SU-DHL-6 (cell line): ENCODE measurements at regions not wholly inside any gene's neighbourhood (a gene's known extent, or its start where the extent isn't known, plus 50 kb on each side); places are given as distances from the start of the nearest gene placed in this dataset.

ENCODE experiments used
- H2AFZ ChIP-seq: fragments of 200-600 bp; sonication (generic); 2 replicates; pipeline ENCODE4 v1.6.1; 2014; ENCODE audit warnings: low read depth, mild to moderate bottlenecking, moderate library complexity, mixed read lengths, antibody characterized with exemption, low read length; ENCODE audit not compliant: severe bottlenecking
- H3F3A ChIP-seq: fragments of 200-600 bp; shearing (Covaris generic); 2 replicates; pipeline ENCODE4 v1.6.0; 2016; ENCODE audit warnings: antibody characterized with exemption, mild to moderate bottlenecking; ENCODE audit not compliant: insufficient read depth
- H3K27ac ChIP-seq: fragments of 200-600 bp; sonication (generic); 2 replicates; pipeline ENCODE4 v1.5.1; 2016; ENCODE audit warnings: low read depth, mild to moderate bottlenecking, low read length, moderate library complexity, mixed read lengths
- H3K27me3 ChIP-seq: fragments of 200-600 bp; sonication (generic), shearing (Covaris generic); 2 replicates; pipeline ENCODE4 v1.6.0; 2014; ENCODE audit warnings: mild to moderate bottlenecking, low read length
- H3K36me3 ChIP-seq: fragments of 200-600 bp; sonication (generic); 2 replicates; pipeline ENCODE4 v1.6.1; 2014; ENCODE audit warnings: mild to moderate bottlenecking, low read length, mixed read lengths
- H3K4me2 ChIP-seq: fragments of 300-600, 200-600 bp; shearing (Covaris generic), sonication (generic); 2 replicates; pipeline ENCODE4 v1.6.0; 2014; ENCODE audit warnings: low read length, low read depth, mild to moderate bottlenecking; ENCODE audit not compliant: poor library complexity, severe bottlenecking
- H3K4me3 ChIP-seq: fragments of 200-600 bp; sonication (generic); 2 replicates; pipeline ENCODE4 v1.5.1; 2014; ENCODE audit warnings: antibody characterized with exemption, low read length, mild to moderate bottlenecking, mixed read lengths; ENCODE audit not compliant: insufficient read depth, poor library complexity, severe bottlenecking
- H3K79me2 ChIP-seq: fragments of 200-600 bp; sonication (generic); 2 replicates; pipeline ENCODE4 v1.6.1; 2014; ENCODE audit warnings: mild to moderate bottlenecking, low read length, moderate library complexity; ENCODE audit not compliant: insufficient read depth
- H3K9ac ChIP-seq: fragments of 200-600 bp; sonication (generic); 2 replicates; pipeline ENCODE4 v1.7.0; 2014; ENCODE audit warnings: mild to moderate bottlenecking, low read length
- H3K9me2 ChIP-seq: fragments of 200-600 bp; sonication (generic); replicated peaks from 2 replicates; pipeline ENCODE4 v1.6.1; 2014; ENCODE audit warnings: low read length; ENCODE audit not compliant: insufficient read depth
- H3K9me3 ChIP-seq: fragments of 200-600 bp; sonication (generic); 2 replicates; pipeline ENCODE4 v1.6.1; 2014; ENCODE audit warnings: low read length, mixed read lengths; ENCODE audit not compliant: insufficient read depth
- H4K20me1 ChIP-seq: fragments of 200-600 bp; sonication (generic); 2 replicates; pipeline ENCODE4 v1.6.1; 2014; ENCODE audit warnings: low read depth, mild to moderate bottlenecking, antibody characterized with exemption, low read length, moderate library complexity, mixed read lengths
- CTCF ChIP-seq: fragments of 200-600 bp; sonication (generic); IDR thresholded peaks from one replicate; pipeline ENCODE4 v1.5.1; 2017; ENCODE audit warnings: antibody characterized with exemption, mild to moderate bottlenecking, low read length, moderate library complexity; ENCODE audit not compliant: insufficient read depth, poor library complexity, severe bottlenecking
- EZH2phosphoT487 ChIP-seq: fragments of 200-600 bp; sonication (generic), shearing (Covaris generic); conservative IDR thresholded peaks from 2 replicates; pipeline ENCODE4 v1.6.1; 2018; ENCODE audit warnings: mild to moderate bottlenecking, antibody characterized with exemption, low read length, moderate library complexity, mixed read lengths

GRCh38 chr12:38155020-38155395 lies 161.6 kb upstream of the ALG10B start:
- no peak overlapping the region for H3K27ac ChIP-seq

GRCh38 chr12:38155526-38156496 lies 160.8 kb upstream of the ALG10B start:
- Histone ChIP-seq H3K79me2 (no peaks in the 10 kb centered on the region), H3F3A (no peaks in the 10 kb centered on the region), H3K9me2 (no peaks in the 10 kb centered on the region), H3K4me2 (no peak overlapping the region), H3K27me3 (no peaks in the 10 kb centered on the region), H3K9ac (no peak overlapping the region), H2AFZ (no peak overlapping the region), H3K27ac (no peak overlapping the region), H3K36me3 (no peaks in the 10 kb centered on the region), H4K20me1 (no peaks in the 10 kb centered on the region), H3K4me3 (no peak overlapping the region), H3K9me3 (no peaks in the 10 kb centered on the region)
- TF ChIP-seq EZH2phosphoT487 (no peak), CTCF (no peak)

More at GRCh38 chr12:38155020-38155395, 161.6 kb upstream of the ALG10B start:
- no peak overlapping the region for H3K4me2 ChIP-seq
- no peak for TF ChIP-seq CTCF
- TF ChIP-seq EZH2phosphoT487, result no peak
- no peaks in the 10 kb centered on the region for H4K20me1 ChIP-seq
- no peak overlapping the region for H3K9ac ChIP-seq
- no peaks in the 10 kb centered on the region for H3F3A ChIP-seq
- no peaks in the 10 kb centered on the region for H3K79me2 ChIP-seq
- H3K4me3 ChIP-seq, result no peak overlapping the region
- no peak overlapping the region for H2AFZ ChIP-seq
- H3K36me3 ChIP-seq, result no peaks in the 10 kb centered on the region
- no peaks in the 10 kb centered on the region for H3K9me2 ChIP-seq
- no peaks in the 10 kb centered on the region for H3K9me3 ChIP-seq
- no peaks in the 10 kb centered on the region for H3K27me3 ChIP-seq

GRCh38 chr12:38156497-38157245 lies 159.9 kb upstream of the ALG10B start:
- Histone ChIP-seq H3K27me3 (no peaks in the 10 kb centered on the region), H3K9ac (no peak overlapping the region), H3K79me2 (no peaks in the 10 kb centered on the region), H3K9me3 (no peaks in the 10 kb centered on the region), H3K4me2 (no peak overlapping the region), H4K20me1 (no peaks in the 10 kb centered on the region), H3K27ac (no peak overlapping the region), H3K9me2 (no peaks in the 10 kb centered on the region), H2AFZ (no peak overlapping the region), H3K4me3 (no peak overlapping the region), H3K36me3 (no peaks in the 10 kb centered on the region), H3F3A (no peaks in the 10 kb centered on the region)
- TF ChIP-seq EZH2phosphoT487 (no peak), CTCF (no peak)
